GM12878 (cell line): ENCODE measurements at regions not wholly inside any gene's neighbourhood (a gene's known extent, or its start where the extent isn't known, plus 50 kb on each side); places are given as distances from the start of the nearest gene placed in this dataset.

Source experiments
- CTCF ChIP-seq, 3 experiments: IDR thresholded peaks in 2 of 3; conservative IDR thresholded peaks in 1 of 3; 2 replicates each; pipeline ENCODE4 v1.5.1; 2011; ENCODE audit warnings: low read depth in 3 of 3, low read length in 3 of 3, mild to moderate bottlenecking in 3 of 3, control low read depth in 2 of 3, moderate library complexity in 2 of 3, inconsistent platforms in 1 of 3, mixed read lengths in 1 of 3; ENCODE audit not compliant: control insufficient read depth in 2 of 3, insufficient read depth in 1 of 3; ENCODE audit errors: extremely low read depth in 1 of 3
- EZH2 ChIP-seq: IDR thresholded peaks from 2 replicates; pipeline ENCODE4 v1.6.1; 2012; ENCODE audit warnings: low read depth, mild to moderate bottlenecking, control low read depth, inconsistent platforms, low read length, borderline replicate concordance; ENCODE audit not compliant: control insufficient read depth
- NFIC ChIP-seq: IDR thresholded peaks from 2 replicates; pipeline ENCODE4 v1.6.1; 2012; ENCODE audit warnings: low read depth, mild to moderate bottlenecking, inconsistent platforms, low read length, moderate library complexity
- PAX5 ChIP-seq: IDR thresholded peaks from 2 replicates; pipeline ENCODE4 v1.6.1; 2011; ENCODE audit warnings: low read depth, low read length, borderline replicate concordance
- POLR2AphosphoS5 ChIP-seq: IDR thresholded peaks from 2 replicates; pipeline ENCODE4 v1.6.1; 2011; ENCODE audit warnings: mild to moderate bottlenecking, low read length, inconsistent platforms
- REST ChIP-seq: IDR thresholded peaks from 2 replicates; pipeline ENCODE4 v1.6.1; 2012; ENCODE audit warnings: mild to moderate bottlenecking, low read depth, low read length
- SIN3A ChIP-seq: IDR thresholded peaks from 2 replicates; pipeline ENCODE4 v1.6.1; 2012; ENCODE audit warnings: low read depth, low read length, improper control_type of control experiment
- ZNF274 ChIP-seq: IDR thresholded peaks from one replicate; pipeline ENCODE4 v1.8.0; 2011; ENCODE audit not compliant: insufficient read length, insufficient read depth
- ZNF687 ChIP-seq: fragments of 450-650 bp; IDR thresholded peaks from 2 replicates; pipeline ENCODE4 v1.6.1; 2017; ENCODE audit warnings: mild to moderate bottlenecking, moderate library complexity
- ZZZ3 ChIP-seq: IDR thresholded peaks from 2 replicates; pipeline ENCODE4 v1.6.1; 2011; ENCODE audit warnings: low read depth; ENCODE audit not compliant: control insufficient read depth, insufficient read length

- no peak for TF ChIP-seq SIN3A
- TF ChIP-seq NFIC = no peak
- no peak for TF ChIP-seq ZNF687
- no peak for TF ChIP-seq CTCF (IDR thresholded peaks at IDR 0.05 in 2 of 3, conservative IDR thresholded peaks at IDR 0.05 in 1 of 3; ENCODE audit: control insufficient read depth in 2 of 3, extremely low read depth in 1 of 3, insufficient read depth in 1 of 3, low read depth in 3 of 3, low read length in 3 of 3)
- TF ChIP-seq POLR2AphosphoS5 = no peak
- TF ChIP-seq ZZZ3 = no peak
- no peak for TF ChIP-seq REST
- no peak for TF ChIP-seq ZNF274
- TF ChIP-seq EZH2 = no peak
- no peak for TF ChIP-seq PAX5
Observed at GRCh38 chr5:106699796-106700195, 970.9 kb downstream of the EFNA5 start.
